ENCODE measurements at regions not wholly inside any gene's neighbourhood (a gene's known extent, or its start where the extent isn't known, plus 50 kb on each side); places are given as distances from the start of the nearest gene placed in this dataset.

DNA sequence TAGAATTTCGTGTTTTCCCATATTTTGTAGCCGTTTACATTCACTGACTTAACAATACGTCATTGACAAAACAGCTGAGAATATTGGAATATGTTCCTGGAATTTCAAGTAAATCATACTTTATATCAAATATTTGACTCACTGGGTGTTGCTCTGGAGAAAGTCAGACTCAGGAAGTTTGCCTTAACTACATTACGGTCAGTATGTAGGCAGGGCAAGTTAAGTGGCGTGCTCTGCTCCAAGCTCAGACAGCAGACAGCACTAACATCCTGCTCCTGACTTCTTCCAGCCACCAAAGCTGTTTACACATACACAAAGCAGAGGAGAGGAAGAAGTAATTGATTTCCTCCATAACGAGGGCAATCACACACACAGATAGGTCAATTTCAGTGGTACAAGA, 414.6 kb downstream of the LRRIQ3 start:
- DNase-seq (ENCODE audit: low read depth) = no peak
- no peak overlapping the region for H3K4me3 ChIP-seq (ENCODE audit: low read depth, low read length)
- TF ChIP-seq, protein P1, sequence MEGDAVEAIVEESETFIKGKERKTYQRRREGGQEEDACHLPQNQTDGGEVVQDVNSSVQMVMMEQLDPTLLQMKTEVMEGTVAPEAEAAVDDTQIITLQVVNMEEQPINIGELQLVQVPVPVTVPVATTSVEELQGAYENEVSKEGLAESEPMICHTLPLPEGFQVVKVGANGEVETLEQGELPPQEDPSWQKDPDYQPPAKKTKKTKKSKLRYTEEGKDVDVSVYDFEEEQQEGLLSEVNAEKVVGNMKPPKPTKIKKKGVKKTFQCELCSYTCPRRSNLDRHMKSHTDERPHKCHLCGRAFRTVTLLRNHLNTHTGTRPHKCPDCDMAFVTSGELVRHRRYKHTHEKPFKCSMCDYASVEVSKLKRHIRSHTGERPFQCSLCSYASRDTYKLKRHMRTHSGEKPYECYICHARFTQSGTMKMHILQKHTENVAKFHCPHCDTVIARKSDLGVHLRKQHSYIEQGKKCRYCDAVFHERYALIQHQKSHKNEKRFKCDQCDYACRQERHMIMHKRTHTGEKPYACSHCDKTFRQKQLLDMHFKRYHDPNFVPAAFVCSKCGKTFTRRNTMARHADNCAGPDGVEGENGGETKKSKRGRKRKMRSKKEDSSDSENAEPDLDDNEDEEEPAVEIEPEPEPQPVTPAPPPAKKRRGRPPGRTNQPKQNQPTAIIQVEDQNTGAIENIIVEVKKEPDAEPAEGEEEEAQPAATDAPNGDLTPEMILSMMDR (IDR thresholded peaks at IDR 0.05; ENCODE audit: low read depth, low read length, missing control alignments) = no peak

DNA sequence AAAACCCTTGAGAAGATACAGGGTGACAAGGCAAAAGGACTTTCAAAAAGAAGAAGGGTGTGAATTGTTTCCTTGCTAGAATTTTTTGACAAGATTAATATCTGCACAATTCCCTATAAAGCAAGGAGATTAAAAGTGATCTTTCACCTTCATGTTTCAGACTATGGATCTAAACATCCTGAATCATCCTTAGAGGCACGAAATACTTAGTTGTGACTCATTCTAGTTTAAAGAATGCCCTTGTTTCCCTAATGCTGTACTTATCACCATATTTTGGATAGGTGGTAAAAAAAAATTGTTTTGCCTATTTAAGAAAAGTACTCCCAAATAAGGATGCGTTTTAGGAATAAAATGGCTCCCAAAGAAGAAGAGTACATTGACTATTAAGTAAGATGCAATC, 415.1 kb downstream of the LRRIQ3 start:
- no peak for DNase-seq (ENCODE audit: low read depth)
- no peak overlapping the region for H3K4me3 ChIP-seq (ENCODE audit: low read depth, low read length)
- TF ChIP-seq, protein P1 (IDR thresholded peaks at IDR 0.05; ENCODE audit: low read depth, low read length, missing control alignments) = no peak

DNA sequence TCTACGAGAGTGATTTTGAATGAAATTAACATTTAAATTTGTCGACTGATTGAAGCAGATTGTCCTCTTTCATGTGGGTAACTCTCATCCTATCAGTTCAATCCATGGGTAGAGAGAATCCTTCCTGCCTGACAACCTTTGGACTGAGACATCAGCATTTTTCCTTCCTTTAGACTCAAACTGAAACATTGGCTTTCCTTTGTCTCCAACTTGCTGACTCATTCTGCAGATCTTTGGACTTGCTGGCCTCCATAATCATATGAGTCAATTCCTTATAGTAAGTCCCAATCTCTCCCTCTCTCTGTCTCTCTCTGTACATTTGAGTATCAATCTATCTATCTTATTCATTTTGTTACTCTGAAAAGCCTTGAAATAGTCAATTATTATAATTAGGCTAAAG, 416.7 kb downstream of the LRRIQ3 start:
- TF ChIP-seq, protein P1 (IDR thresholded peaks at IDR 0.05; ENCODE audit: low read depth, low read length, missing control alignments) = no peak
- no peak overlapping the region for H3K4me3 ChIP-seq (ENCODE audit: low read depth, low read length)
- no peak for DNase-seq (ENCODE audit: low read depth)

DNA sequence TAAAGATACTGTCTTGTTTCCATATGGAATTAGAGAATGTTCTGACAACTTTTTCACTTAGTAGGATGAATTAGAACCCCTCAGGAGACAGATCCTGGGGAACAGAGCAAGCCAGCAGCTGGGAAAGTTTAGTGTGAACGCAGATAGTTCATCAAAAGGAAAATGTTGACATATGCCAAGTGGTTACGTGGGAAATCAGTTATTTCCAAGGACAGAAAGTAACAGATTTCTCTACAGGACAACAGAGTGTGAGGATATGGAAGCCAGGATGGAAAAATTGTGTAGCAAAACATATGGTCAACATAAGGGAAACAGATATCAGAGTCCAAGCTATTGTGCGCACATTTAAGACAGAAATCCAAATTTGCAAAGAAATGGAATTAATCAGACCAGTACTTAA, 419.5 kb downstream of the LRRIQ3 start:
- DNase-seq (ENCODE audit: low read depth) = no peak
- no peak overlapping the region for H3K4me3 ChIP-seq (ENCODE audit: low read depth, low read length)
- TF ChIP-seq, protein P1 (IDR thresholded peaks at IDR 0.05; ENCODE audit: low read depth, low read length, missing control alignments) = no peak

DNA sequence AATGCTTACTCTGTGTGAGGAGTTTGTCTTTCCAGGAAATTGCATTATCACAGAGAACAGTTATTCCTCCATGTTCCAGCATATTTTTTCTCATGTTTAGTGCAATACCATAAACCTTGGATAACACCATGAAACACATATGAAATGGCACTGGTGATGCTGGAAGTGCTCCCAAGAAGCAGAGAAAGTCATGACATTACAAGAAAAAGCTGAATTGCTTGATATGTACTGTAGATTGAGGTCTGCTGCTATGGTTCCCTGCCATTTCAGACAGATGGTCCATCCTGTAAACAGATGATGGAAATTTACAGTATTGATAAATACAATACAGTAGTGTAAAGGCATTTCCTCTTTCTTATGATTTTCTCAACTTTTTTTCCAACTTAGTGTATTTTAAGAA, 422.1 kb downstream of the LRRIQ3 start:
- no peak for DNase-seq (ENCODE audit: low read depth)

DNA sequence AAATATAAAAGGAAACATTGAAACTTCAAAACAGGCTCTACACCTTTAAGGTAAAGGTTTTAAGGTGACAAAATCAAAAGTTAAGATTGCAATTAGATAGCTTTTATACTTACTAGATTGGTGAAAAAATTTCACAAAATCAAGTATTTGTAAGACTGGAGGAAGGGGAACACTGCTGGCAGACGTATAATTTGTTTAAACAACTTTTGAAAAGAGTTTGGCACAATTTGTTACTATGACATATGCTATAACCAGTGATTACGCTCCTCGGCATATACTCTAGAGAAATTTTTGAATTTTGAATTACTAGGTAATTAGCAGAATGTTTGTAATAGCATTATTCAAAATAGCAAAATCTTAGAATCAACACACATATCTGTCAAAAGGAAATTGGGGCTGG, 425.0 kb downstream of the LRRIQ3 start:
- TF ChIP-seq, protein P1 (IDR thresholded peaks at IDR 0.05; ENCODE audit: low read depth, low read length, missing control alignments) = no peak
- DNase-seq (ENCODE audit: low read depth) = no peak
- no peak overlapping the region for H3K4me3 ChIP-seq (ENCODE audit: low read depth, low read length)

More for the DNA sequence above, 422.1 kb downstream of the LRRIQ3 start:
- H3K4me3 ChIP-seq (ENCODE audit: low read depth, low read length) = no peak overlapping the region
- TF ChIP-seq, protein P1 (IDR thresholded peaks at IDR 0.05; ENCODE audit: low read depth, low read length, missing control alignments) = no peak

DNA sequence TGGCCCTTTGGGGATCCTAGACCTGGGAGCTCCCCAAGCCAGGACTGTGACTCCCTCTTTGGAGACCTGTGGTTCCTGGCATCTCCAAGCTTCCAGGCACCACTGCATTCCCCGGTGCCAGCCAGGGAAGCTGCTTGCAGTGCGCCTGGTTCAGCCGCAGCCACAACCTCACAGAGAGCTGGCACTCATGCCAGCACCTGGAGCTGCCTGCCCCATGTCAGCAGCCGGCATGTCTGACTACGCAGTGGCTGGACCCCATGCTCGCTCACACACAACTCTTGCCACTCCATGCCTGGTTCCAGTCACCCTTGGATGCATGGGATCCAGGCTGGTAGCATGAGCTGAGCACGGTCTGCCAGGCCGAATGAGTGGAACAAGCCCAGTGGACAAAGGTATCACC, 426.6 kb downstream of the LRRIQ3 start:
- TF ChIP-seq, protein P1 (IDR thresholded peaks at IDR 0.05; ENCODE audit: low read depth, low read length, missing control alignments) = no peak
- H3K4me3 ChIP-seq (ENCODE audit: low read depth, low read length) = no peak overlapping the region
- DNase-seq (ENCODE audit: low read depth) = no peak

Measured in GM12864 (cell line).